Omental fat pad (tissue), 3 donors: ENCODE measurements at regions not wholly inside any gene's neighbourhood (a gene's known extent, or its start where the extent isn't known, plus 50 kb on each side); places are given as distances from the start of the nearest gene placed in this dataset.

ENCODE experiments used
- ATAC-seq: fragments of 150-250 bp; one replicate; pipeline ENCODE4 v1.9.1; 2016; ENCODE audit warnings: mild to moderate bottlenecking, moderate library complexity; ENCODE audit not compliant: low FRiP score
- DNase-seq: peaks from one replicate; pipeline ENCODE4 v3.0.0-alpha.2; 2019; ENCODE audit warnings: low spot score
- TF ChIP-seq, protein P1 (sequence below), 3 donors: fragments of 450-650 bp; IDR thresholded peaks; one replicate each; pipeline ENCODE4 v1.5.1; 2016 to 2017; ENCODE audit warnings: antibody characterized with exemption in 3 of 3, mild to moderate bottlenecking in 3 of 3, moderate library complexity in 2 of 3

DNA sequence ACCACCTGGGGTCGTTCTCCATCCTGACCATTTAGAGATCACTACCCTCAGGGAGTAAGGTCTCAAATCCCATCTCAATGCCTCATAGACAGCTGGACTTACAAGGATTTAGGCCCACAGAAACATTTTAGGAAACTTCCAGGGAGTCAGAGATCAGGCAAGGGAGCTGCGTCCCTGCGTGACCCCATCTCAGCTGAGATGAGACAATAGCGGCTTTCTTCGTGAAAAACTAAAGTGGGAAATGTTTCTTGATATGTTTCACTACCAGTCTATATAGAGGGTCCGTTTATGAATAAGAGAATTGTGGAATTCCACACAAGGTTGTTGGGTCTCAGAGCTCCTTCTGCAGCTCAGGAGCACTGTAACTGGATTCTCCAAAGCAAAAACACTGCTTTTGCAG, 105.1 kb downstream of the VCPKMT start:
- no peak for DNase-seq

DNA sequence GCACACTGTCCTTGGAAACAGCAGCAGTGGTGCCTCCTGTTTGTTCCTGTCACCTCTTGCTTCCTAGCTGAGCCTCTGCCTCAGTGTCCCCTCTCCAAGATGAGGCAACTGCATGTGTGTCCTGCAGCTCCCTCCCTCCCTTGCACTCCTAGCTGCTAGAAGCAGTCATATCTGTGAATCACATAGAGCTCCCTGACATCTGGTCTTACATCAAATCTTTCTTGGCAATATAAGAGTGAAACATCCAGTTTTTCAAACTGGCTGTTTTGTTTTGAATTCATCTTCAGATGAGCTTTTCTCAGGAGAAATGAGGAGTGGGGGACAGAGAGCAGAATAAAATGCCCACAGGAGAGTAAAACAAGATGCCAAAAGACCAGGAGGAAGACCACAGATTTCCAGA, 103.7 kb downstream of the VCPKMT start:
- DNase-seq, result no peak
- no peak for ATAC-seq
- TF ChIP-seq, protein P1, sequence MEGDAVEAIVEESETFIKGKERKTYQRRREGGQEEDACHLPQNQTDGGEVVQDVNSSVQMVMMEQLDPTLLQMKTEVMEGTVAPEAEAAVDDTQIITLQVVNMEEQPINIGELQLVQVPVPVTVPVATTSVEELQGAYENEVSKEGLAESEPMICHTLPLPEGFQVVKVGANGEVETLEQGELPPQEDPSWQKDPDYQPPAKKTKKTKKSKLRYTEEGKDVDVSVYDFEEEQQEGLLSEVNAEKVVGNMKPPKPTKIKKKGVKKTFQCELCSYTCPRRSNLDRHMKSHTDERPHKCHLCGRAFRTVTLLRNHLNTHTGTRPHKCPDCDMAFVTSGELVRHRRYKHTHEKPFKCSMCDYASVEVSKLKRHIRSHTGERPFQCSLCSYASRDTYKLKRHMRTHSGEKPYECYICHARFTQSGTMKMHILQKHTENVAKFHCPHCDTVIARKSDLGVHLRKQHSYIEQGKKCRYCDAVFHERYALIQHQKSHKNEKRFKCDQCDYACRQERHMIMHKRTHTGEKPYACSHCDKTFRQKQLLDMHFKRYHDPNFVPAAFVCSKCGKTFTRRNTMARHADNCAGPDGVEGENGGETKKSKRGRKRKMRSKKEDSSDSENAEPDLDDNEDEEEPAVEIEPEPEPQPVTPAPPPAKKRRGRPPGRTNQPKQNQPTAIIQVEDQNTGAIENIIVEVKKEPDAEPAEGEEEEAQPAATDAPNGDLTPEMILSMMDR (IDR thresholded peaks at IDR 0.05), result no peak

More for the DNA sequence above, 105.1 kb downstream of the VCPKMT start:
- ATAC-seq, result no peak
- TF ChIP-seq, protein P1 (IDR thresholded peaks at IDR 0.05), result no peak

DNA sequence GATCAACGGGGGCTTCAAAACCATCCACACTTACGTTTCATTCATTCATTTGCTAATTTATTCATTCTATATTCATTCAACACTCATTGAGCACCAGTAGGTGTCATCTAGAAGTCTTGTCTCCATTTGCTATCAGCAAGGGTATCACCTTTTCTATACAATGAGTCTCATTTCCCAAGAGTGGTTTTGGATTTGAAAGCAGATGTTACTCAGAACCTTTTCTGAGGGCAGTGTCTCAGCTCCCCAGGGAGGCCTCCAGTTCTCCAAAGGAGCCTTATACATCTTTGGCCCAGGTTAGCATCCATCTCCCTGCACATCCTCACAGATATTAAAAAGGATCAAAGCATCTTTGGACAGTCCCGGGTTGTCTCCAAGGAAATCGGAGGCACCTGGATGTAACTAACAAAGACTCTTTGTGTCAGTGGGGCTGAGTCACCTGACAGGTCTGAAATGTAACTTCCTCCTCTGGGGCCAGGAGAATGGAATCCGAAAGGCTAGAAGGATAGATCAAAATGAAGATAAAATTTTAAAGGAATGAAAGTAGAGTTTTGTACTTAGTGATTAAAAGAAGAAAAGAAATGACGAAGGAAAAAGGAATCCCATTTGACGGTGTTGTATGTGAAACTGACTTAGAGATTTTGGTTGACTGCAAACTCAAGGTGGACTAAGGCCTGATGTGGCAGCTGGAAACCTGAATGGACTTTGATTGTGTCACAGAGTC, 103.0 kb downstream of the VCPKMT start:
- ATAC-seq (no peak), DNase-seq (no peak)
- TF ChIP-seq, protein P1 (IDR thresholded peaks at IDR 0.05), result no peak

DNA sequence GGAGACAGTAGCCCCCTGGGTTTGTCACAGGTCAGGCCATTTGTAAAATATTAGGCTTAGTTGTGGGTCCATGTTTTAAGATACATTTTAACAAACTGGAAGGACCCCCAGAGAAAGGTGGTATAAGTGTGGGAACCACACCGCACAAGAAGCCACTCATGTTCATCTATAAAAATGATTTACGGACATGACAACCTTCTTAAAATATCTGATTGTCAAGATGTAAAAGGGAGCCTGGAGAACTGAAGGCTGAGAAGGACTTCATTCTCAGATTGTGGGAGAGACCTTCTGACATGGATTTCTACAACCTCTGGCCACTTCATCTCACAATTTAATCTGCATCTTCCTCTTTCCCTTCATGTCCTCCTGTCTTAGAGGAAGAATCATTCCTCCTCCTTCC, 102.4 kb downstream of the VCPKMT start:
- DNase-seq, result no peak
- ATAC-seq, result no peak
- TF ChIP-seq, protein P1 (IDR thresholded peaks at IDR 0.05), result no peak

DNA sequence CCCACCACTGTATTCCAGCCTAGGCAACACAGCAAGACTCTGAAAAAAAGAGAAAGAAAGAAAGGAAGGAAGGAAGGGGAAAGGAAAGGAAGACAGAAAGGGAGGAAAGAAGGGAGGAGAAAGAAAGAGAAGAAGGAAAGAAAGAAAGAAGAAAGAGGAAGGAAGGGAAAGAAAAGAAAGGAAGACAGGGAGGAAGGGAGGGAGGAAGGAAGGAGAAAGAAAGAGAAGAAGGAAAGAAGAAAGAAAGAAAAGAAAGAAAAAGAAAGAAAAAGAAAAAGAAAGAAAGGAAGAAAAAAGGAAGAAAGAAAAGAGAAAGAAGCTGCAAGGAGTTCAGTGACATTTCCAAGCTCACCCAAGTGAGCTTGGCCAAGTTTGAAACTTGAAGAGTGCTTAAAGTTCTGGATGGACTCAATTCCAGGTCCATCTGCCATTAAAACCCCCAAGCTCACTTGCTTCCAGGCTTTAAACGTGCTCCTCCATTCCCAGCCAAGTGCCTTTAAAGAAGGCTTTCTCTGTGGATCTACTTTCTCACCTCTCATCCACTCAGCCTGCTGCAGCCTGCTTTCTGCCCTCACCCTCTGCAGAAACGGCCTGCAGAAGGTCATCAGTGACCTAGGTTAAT, 101.5 kb downstream of the VCPKMT start:
- DNase-seq (no peak), ATAC-seq (no peak)
- TF ChIP-seq, protein P1 (IDR thresholded peaks at IDR 0.05), result no peak

DNA sequence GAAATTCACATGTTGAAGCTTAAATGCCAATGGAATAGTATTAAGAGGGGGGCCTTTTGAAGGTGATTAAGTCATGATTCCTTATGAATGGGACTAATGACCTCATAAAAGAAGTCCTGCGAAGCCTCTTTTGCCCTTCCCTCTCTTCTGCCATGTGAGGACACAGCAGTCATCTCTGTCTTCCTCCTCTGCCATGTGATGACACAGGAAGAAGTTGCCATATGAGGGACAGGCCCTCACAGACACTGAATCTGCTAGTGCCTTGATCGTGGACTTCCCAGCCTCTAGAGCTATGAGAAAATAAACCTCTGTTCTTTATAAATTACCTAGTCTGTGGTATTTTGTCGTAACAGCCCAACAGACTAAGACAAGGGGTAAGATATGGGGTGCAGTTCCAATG, 100.7 kb downstream of the VCPKMT start:
- TF ChIP-seq, protein P1 (IDR thresholded peaks at IDR 0.05), result no peak
- ATAC-seq (no peak), DNase-seq (no peak)
